22Rv1 (cell line): ENCODE measurements at regions not wholly inside any gene's neighbourhood (a gene's known extent, or its start where the extent isn't known, plus 50 kb on each side); places are given as distances from the start of the nearest gene placed in this dataset.

ENCODE experiments used
- H3K27ac ChIP-seq: fragments of 450-650 bp; 2 replicates; pipeline ENCODE4 v1.5.1; 2017
- CTCF ChIP-seq: fragments of 450-650 bp; IDR thresholded peaks from 2 replicates; pipeline ENCODE4 v1.5.1; 2017; ENCODE audit warnings: mild to moderate bottlenecking
- ZFX ChIP-seq: fragments of 450-650 bp; IDR thresholded peaks from 2 replicates; pipeline ENCODE4 v1.6.1; 2017; ENCODE audit warnings: antibody characterized with exemption, borderline replicate concordance

GRCh38 chr2:145146691-145147090 lies 626.8 kb upstream of the ZEB2 start:
- no peak overlapping the region for H3K27ac ChIP-seq
- no peak for TF ChIP-seq ZFX
- TF ChIP-seq CTCF: no peak

GRCh38 chr2:145144131-145144728 lies 624.3 kb upstream of the ZEB2 start:
- no peak overlapping the region for H3K27ac ChIP-seq
- TF ChIP-seq ZFX (no peak), CTCF (no peak)

- TF ChIP-seq ZFX (no peak), CTCF (no peak)
- H3K27ac ChIP-seq: no peak overlapping the region
Measured at GRCh38 chr2:145141981-145142380, 622.1 kb upstream of the ZEB2 start.

- TF ChIP-seq CTCF: no peak
- TF ChIP-seq ZFX: no peak
- H3K27ac ChIP-seq: no peak overlapping the region
Measured at GRCh38 chr2:145140658-145141057, 620.7 kb upstream of the ZEB2 start.

GRCh38 chr2:145138626-145139025 lies 618.7 kb upstream of the ZEB2 start:
- no peak overlapping the region for H3K27ac ChIP-seq
- TF ChIP-seq CTCF: no peak
- no peak for TF ChIP-seq ZFX

GRCh38 chr2:145137901-145138300 lies 618.0 kb upstream of the ZEB2 start:
- no peak for TF ChIP-seq ZFX
- TF ChIP-seq CTCF: no peak
- no peak overlapping the region for H3K27ac ChIP-seq

GRCh38 chr2:145137211-145137610 lies 617.3 kb upstream of the ZEB2 start:
- H3K27ac ChIP-seq: no peak overlapping the region
- no peak for TF ChIP-seq ZFX

- no peak overlapping the region for H3K27ac ChIP-seq
- TF ChIP-seq ZFX (no peak), CTCF (no peak)
Measured at GRCh38 chr2:145136702-145137101, 616.8 kb upstream of the ZEB2 start.
